ENCODE measurements at regions not wholly inside any gene's neighbourhood (a gene's known extent, or its start where the extent isn't known, plus 50 kb on each side); places are given as distances from the start of the nearest gene placed in this dataset.
"Not testable (repeated sequence)": the region's sequence is repeated elsewhere in the genome, so short reads cannot be mapped to it uniquely, and the experiment has no call there.

GRCh38 chr12:46667551-46667950 lies 158.2 kb downstream of the SLC38A4 start:
- DNase-seq = no peak

GRCh38 chr12:46664761-46665287 lies 161.0 kb downstream of the SLC38A4 start:
- DNase-seq = no peak

- no peak for DNase-seq
Observed at GRCh38 chr12:46663318-46663717, 162.5 kb downstream of the SLC38A4 start.

DNA sequence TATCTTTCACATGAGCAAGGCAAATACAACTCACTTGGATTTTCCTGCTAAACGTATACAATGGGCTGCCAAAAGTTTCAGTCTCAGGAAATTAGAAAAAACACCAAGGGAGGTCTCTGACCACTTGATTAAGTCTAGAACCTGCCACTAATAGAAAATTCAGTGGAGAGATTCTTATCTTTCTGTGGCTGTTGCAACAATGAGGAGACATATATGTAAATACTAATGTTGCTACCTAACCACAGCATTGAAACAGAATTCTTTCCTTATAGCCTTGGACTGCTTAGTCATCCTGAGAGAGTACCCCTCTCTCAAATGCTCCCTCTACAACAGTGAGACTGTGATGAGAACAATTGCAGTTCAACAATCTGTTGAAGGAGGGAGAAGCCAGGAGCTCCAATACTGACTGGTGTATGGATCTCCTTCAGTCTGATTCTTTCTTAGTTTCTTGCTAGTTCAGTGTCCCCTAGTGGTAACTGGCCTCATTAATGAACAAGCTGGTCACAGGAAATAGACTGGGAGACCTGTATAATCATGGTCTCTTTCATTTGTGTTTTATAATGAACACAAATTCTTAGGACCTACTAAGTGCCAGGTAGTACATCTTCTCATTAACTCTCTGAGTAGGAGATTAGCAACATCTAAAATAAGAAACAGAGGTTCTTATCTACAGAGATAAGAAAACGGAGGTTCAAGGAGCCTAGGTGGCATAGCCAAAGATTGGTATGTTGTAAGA lies 164.5 kb downstream of the SLC38A4 start:
- no peak for DNase-seq

DNA sequence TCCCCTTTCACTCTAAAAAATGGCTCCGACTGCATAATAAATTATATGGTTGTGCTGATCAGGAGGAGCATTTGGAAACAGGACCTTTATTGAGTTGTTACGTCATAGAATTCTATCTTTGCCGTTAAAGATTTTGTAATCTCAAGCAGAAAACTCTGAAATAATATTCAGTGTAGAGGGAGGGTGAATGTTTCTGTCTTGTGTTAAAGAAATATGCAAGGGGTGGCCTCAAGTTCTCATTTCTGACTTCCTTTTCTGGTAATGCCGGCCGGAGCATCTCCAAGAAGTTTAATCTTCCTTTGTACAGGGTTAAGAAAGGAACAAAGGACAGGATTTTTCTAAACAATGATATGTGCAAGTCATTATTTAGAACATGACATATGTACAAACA lies 165.1 kb downstream of the SLC38A4 start:
- no peak for DNase-seq

- no peak for DNase-seq
Observed at GRCh38 chr12:46660276-46660675, 165.5 kb downstream of the SLC38A4 start.

DNA sequence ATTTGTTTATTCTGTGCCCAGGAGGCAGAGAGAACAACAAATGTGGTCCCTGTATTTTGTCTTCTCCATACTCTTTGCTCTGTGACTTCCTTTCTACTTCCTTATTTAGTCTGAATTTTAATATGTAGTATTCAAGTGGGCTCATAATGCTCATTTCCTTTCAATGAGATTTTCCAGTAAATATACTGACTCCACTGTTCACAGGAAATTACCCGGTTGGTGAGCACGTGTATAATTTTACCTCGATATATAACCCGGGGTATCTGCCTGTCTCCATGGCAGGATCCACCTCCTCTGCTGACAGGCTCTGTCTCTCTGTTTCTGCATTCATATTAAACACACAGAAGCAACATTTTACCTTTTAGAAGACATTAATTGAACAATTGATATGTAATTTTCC lies 166.0 kb downstream of the SLC38A4 start:
- no peak for DNase-seq

DNA sequence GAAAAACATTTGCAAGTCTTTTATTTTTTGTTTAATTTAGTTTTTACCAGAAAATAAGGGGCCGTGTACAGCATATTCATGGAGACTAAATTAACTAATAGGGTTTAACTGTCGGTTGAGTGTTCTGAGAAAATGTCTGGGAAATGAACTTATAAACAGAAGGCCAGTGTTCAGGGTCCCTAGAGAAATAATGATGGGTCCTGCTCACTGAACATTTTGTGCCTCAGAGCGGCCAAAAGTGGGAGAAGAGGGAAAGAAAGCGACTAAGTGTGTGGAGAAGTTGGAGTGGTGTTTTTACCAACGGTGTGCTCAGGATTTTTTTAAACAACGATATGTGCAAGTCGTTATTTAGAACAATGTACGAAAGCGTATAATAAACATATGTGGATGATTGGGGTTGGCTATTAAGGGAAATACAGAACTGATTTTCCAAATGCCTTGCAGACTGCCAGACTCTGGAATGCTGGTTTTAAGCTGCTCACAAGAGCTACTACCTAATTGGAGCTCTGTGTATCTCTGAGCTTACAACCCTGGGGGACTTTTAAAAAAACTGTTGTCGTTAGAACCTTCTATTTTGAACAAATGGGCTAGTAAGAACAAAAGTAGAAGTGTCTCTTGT lies 166.7 kb downstream of the SLC38A4 start:
- DNase-seq = no peak

DNA sequence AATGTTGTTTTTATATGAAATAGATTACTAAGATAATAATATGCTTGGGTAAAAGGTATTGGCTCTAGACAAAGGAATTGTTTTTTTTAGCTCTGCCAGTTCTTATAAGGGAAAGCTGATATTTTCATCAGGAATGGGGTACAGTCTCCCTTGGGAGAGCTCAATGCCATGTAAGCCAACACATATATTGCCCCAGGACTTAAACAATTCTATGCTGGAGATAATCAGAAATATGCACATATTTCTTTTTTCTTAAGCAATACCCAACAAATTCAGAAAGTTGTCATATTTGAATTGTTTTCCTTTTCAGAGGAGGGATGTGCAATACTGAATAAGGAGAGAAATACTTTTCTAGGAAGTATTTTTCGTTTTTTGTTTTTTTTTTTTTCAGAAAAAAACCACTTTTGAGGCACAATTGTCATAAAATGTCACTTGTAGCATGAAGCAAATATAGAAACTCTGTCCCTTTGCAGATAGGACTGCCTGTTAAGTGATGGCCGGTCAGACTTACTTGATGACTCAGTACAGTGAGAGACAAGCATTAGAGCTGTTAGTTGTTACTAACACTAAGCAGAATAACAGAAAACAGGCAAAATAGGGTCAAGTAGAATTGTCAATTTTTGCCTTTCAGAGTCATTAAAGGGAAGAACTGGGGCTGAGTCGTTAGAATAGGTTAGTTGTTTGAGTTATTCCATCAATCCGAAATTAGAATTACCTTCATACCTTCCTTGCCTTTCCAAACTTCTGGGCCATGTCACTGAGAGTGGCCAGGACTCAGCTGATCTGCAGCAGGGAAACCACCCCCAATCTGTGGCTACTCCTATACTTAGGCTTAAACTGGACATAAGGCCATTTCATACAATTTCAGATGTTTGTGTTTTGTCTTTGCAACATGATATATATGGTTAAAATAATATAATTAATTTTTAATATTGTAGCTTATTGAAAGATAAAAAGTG lies 168.1 kb downstream of the SLC38A4 start:
- DNase-seq = no peak

GRCh38 chr12:46655984-46656383 lies 169.8 kb downstream of the SLC38A4 start:
- not testable (repeated sequence) for DNase-seq

DNA sequence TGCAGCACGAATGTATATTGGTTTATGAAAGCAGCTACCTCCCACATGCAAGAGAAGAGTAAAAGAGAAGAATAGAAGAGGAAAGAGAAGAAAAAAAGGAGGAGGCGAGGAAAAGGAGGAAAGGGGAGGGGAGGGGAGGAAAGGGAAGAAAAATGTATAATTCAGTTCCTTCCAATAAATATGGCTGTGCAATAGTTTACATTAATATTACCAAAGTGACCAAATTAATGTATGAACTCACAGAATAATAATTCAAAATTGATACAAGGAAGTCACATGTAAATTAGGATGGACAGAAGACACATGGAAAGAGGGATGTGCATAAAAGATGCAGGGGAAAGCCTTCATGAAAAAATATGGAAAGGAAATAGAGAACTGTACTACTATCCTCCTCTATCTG lies 172.5 kb downstream of the SLC38A4 start:
- no peak for DNase-seq

- DNase-seq = no peak
Observed at GRCh38 chr12:46652692-46653091, 173.1 kb downstream of the SLC38A4 start.

GRCh38 chr12:46650688-46651087 lies 175.1 kb downstream of the SLC38A4 start:
- no peak for DNase-seq

GRCh38 chr12:46649433-46649832 lies 176.4 kb downstream of the SLC38A4 start:
- no peak for DNase-seq

DNA sequence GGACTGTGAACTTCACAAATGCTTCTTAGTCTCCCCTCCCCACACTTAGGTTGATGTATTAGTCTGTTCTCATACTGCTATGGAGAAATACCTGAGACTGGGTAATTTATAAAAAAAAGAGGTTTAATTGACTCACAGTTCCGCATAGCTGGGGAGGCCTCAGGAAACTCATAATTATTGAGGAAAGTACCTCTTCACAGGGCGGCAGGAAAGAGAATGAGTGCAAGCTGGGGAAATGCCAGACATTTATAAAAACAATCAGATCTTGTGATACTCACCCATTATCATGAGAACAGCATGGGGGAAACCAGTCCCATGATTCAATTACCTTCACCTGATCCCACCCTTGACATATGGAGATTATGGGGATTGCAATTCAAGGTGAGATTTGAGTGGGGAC lies 178.8 kb downstream of the SLC38A4 start:
- DNase-seq = no peak

DNA sequence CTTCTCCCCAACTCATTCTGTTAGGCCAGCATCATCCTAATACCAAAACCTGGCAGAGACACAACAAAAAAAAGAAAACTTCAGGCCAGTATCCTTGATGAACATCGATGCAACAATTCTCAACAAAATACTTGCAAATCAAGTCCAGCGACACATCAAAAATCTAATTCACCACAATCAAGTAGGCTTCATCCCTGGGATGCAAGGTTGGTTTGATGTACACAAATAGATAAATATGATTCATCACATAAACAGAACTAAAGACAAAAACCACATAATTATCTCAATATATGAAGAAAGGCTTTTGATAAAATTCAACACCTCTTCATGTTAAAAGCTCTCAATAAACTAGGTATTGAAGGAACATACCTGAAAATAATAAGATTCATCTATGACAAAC lies 184.1 kb downstream of the SLC38A4 start:
- DNase-seq = not testable (repeated sequence)

- no peak for DNase-seq
Observed at GRCh38 chr12:46635818-46636217, 190.0 kb downstream of the SLC38A4 start.

DNA sequence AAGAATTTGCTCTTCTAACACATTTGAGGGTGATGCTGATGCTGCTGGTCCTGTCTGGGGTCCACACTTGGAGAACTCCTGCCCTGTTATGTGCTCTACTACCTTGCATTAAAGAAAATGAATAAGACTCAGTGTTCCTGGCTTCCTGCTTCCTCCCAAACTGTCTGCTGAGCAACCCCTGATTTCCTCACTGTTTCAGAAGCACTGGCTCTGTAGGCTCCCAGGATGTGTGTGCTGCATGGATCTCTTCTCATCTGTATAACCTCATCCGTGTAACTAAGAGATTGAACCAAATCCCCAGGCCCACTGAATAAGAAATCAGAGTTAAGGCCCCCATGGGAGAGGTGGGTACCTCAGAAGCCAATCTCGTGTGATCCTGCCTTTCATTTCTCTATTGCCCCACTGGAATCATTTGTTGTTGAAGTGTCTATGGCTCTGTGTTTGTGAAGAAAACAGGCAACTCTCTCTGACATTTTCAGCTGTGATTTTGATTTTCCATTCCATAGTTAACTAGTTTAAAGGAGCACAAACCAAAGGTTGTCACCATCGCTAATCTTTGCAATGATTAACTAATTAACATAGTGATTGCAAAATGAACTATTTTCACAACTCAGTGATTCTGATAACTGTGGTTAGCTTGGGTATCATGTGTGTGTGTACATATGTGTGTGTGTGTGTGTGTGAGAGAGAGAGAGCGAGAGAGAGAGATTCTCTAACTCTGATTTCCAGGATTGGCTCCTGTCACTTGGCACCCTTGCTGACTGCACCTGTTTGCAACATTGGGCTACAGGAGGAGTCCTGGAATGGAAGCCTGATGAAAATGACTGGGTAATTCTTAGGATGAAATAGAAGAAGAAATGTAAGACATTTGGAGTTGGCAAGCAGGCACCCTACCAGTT lies 196.2 kb downstream of the SLC38A4 start:
- DNase-seq = no peak

- DNase-seq = no peak
Observed at GRCh38 chr12:46628176-46628575, 197.6 kb downstream of the SLC38A4 start.

DNA sequence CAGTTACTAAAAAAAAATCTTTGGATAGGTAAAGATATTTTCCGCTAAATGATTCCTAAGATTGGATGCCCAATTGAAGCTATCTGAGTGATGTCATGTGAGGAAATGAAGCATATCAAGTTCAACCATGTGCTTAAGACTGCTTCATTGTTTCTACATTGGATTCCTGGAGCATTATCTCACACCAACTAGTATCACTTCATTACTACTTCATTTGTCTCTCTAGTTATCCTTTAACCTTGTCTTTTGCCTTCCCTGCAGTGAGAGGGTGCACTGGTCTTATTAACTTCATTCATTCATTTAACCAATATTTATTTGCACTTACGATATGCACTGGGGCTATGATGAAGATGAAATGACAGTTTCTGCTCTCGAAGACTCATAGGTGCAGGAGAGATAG lies 198.1 kb downstream of the SLC38A4 start:
- no peak for DNase-seq

GRCh38 chr12:46619474-46619873 lies 206.3 kb downstream of the SLC38A4 start:
- not testable (repeated sequence) for DNase-seq

GRCh38 chr12:46617737-46618136 lies 208.1 kb downstream of the SLC38A4 start:
- not testable (repeated sequence) for DNase-seq
